MM.1S (cell line): ENCODE measurements at regions not wholly inside any gene's neighbourhood (a gene's known extent, or its start where the extent isn't known, plus 50 kb on each side); places are given as distances from the start of the nearest gene placed in this dataset.

ENCODE experiments used
- CTCF ChIP-seq: fragments of 300-600 bp; sonication (generic); IDR thresholded peaks from 2 replicates; pipeline ENCODE4 v1.5.1; 2016; ENCODE audit warnings: antibody characterized with exemption, low read length, mixed read lengths
- EZH2 ChIP-seq: fragments of 300-600 bp; sonication (generic); optimal IDR thresholded peaks from 2 replicates; pipeline ENCODE3; 2017; ENCODE audit warnings: low read depth, mild to moderate bottlenecking, antibody characterized with exemption, low read length, mixed read lengths

GRCh38 chr1:163467289-163467688, 145.5 kb downstream of the NUF2 start:
- TF ChIP-seq CTCF (no peak), EZH2 (no peak)
